PC-9 (cell line): ENCODE measurements at regions not wholly inside any gene's neighbourhood (a gene's known extent, or its start where the extent isn't known, plus 50 kb on each side); places are given as distances from the start of the nearest gene placed in this dataset.

Experiments
- BruUV-seq: library from RNA; stranded (reverse); fragments of 400-500 nt; replicated peaks from 2 replicates; lab custom pipeline; 2021; lab: Mats Ljungman, UMichigan
- CTCF ChIA-PET: fragments of 300-600 bp; sonication (Branson Sonifier 250); formaldehyde crosslinking; loops from one replicate; lab custom pipeline; 2022; ENCODE audit warnings: antibody characterized with exemption; lab: Charles Lee
- POLR2A ChIA-PET: fragments of 300-600 bp; sonication (Branson Sonifier 250); formaldehyde crosslinking; loops from one replicate; lab custom pipeline; 2022; ENCODE audit warnings: antibody characterized with exemption; ENCODE audit not compliant: unreplicated experiment; lab: Charles Lee
- DNase-seq, 2 experiments: peaks; one replicate each; pipeline versions ENCODE4 v3.0.0 to v3.0.0-alpha.2; 2015 to 2022; ENCODE audit warnings: mixed read lengths in 1 of 2
- H2AFZ ChIP-seq: fragments of 200-600 bp; sonication (generic); 2 replicates; pipeline ENCODE4 v1.8.1; 2017; ENCODE audit warnings: antibody characterized with exemption
- H3F3A ChIP-seq: fragments of 200-600 bp; sonication (generic); 2 replicates; pipeline ENCODE4 v1.8.1; 2017; ENCODE audit warnings: antibody characterized with exemption, mild to moderate bottlenecking, low read depth; ENCODE audit not compliant: insufficient read depth
- H3K27ac ChIP-seq: fragments of 200-600 bp; sonication (generic); 2 replicates; pipeline ENCODE4 v1.6.1; 2016; ENCODE audit warnings: mixed run types
- H3K27me3 ChIP-seq: fragments of 200-600 bp; sonication (generic); 2 replicates; pipeline ENCODE4 v1.6.1; 2016; ENCODE audit warnings: low read depth, mixed run types; ENCODE audit not compliant: insufficient read depth
- H3K36me3 ChIP-seq: fragments of 200-600 bp; sonication (generic); 2 replicates; pipeline ENCODE4 v1.6.1; 2016; ENCODE audit warnings: low read depth, mixed run types
- H3K4me1 ChIP-seq: fragments of 200-600 bp; sonication (generic); replicated peaks from 2 replicates; pipeline ENCODE4 v1.6.1; 2016; ENCODE audit warnings: mixed run types; ENCODE audit not compliant: insufficient read depth
- H3K4me2 ChIP-seq: fragments of 200-600 bp; sonication (generic); 2 replicates; pipeline ENCODE4 v1.6.1; 2017; ENCODE audit warnings: mixed run types
- H3K4me3 ChIP-seq: fragments of 200-600 bp; sonication (generic); 2 replicates; pipeline ENCODE4 v1.6.1; 2016; ENCODE audit warnings: mixed run types
- H3K79me2 ChIP-seq: fragments of 200-600 bp; sonication (generic); 2 replicates; pipeline ENCODE4 v1.6.1; 2017; ENCODE audit warnings: low read depth, mixed run types
- H3K9me2 ChIP-seq: fragments of 200-600 bp; sonication (generic); 2 replicates; pipeline ENCODE4 v1.8.1; 2017; ENCODE audit warnings: mild to moderate bottlenecking; ENCODE audit not compliant: insufficient read depth
- H3K9me3 ChIP-seq: fragments of 200-600 bp; sonication (generic); 2 replicates; pipeline ENCODE4 v1.8.1; 2016; ENCODE audit warnings: low read depth; ENCODE audit not compliant: insufficient read depth
- H4K20me1 ChIP-seq: fragments of 200-600 bp; sonication (generic); 2 replicates; pipeline ENCODE4 v1.8.1; 2017; ENCODE audit not compliant: insufficient read depth
- EZH2 ChIP-seq: fragments of 200-600 bp; sonication (generic); IDR thresholded peaks from 2 replicates; pipeline ENCODE4 v1.8.0; 2017; ENCODE audit warnings: antibody characterized with exemption, low read depth
- intact Hi-C: fragments of 100-400 bp; cut with micrococcal nuclease; formaldehyde crosslinking; loops from one replicate; pipeline ENCODE4 v1.10.0; 2022; ENCODE audit not compliant: unreplicated experiment
- TF ChIP-seq, protein P1 (sequence below): fragments of 200-600 bp; sonication (generic); conservative IDR thresholded peaks from 2 replicates; pipeline ENCODE4 v1.6.1; 2017; ENCODE audit warnings: mixed run types, antibody characterized with exemption, mild to moderate bottlenecking, moderate library complexity

DNA sequence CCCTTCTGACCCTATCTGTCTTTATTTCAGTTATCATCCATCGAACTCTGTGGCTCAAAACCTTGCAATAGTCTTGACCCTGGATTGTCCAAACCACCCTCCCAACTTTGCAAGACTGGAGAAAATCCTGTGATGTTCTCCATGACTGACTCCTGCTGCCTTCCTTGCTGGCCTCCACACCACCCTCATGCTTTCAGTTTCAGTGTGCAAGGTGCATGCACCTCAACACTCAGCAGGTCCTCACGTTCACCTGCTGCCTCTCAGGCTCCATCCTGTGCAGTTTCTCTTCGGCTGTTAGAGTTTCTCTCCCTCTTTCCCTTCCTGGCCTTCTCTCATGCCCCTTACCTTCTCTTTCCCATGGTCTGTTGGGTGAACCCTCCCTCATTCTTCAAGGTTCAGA lies 59.4 kb upstream of the ASIC2 start:
- no TSS peak for BruUV-seq
- POLR2A ChIA-PET, result no interaction called here
- no peaks in the 10 kb centered on the region for H3K9me2 ChIP-seq

DNA sequence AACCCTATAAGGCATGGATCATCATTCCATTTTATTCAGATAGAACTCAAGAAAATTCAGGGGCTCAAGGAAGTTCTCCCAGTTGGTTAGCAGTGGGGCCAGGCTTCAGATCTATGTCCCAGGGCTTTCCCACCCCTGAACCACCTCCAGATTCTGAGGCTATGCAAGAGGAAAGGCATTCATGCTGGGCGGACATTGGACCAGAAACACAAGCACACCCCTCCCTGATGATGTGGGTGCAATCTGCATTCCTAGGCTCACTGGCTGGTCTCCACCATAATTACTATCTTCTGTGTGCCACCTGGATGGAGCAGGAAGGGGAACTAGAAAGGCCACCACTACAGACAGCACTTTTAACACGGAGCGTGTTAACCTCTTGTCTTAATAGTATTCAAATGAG lies 63.2 kb upstream of the ASIC2 start:
- CTCF ChIA-PET, result no interaction called here
- H3K4me3 ChIP-seq, result no peak overlapping the region
- H3K27me3 ChIP-seq, result no peaks in the 10 kb centered on the region
- H3K36me3 ChIP-seq, result no peaks in the 10 kb centered on the region
- no peak for DNase-seq
- intact Hi-C loops, result no loop called here
- H3K79me2 ChIP-seq, result no peaks in the 10 kb centered on the region
- H3K4me1 ChIP-seq, result no peaks in the 10 kb centered on the region
- H3K27ac ChIP-seq, result no peak overlapping the region
- H3F3A ChIP-seq, result no peaks in the 10 kb centered on the region
- H3K9me3 ChIP-seq, result no peaks in the 10 kb centered on the region
- no TSS peak for BruUV-seq
- H2AFZ ChIP-seq, result no peak overlapping the region
- POLR2A ChIA-PET, result interaction anchor here (0.6 kb wide), 1 partner anchor 71 kb away, joined by 6 read pairs; no protein-coding TSS in a partner anchor
- no peak for TF ChIP-seq EZH2
- TF ChIP-seq, protein P1, sequence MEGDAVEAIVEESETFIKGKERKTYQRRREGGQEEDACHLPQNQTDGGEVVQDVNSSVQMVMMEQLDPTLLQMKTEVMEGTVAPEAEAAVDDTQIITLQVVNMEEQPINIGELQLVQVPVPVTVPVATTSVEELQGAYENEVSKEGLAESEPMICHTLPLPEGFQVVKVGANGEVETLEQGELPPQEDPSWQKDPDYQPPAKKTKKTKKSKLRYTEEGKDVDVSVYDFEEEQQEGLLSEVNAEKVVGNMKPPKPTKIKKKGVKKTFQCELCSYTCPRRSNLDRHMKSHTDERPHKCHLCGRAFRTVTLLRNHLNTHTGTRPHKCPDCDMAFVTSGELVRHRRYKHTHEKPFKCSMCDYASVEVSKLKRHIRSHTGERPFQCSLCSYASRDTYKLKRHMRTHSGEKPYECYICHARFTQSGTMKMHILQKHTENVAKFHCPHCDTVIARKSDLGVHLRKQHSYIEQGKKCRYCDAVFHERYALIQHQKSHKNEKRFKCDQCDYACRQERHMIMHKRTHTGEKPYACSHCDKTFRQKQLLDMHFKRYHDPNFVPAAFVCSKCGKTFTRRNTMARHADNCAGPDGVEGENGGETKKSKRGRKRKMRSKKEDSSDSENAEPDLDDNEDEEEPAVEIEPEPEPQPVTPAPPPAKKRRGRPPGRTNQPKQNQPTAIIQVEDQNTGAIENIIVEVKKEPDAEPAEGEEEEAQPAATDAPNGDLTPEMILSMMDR, result no peak
- H3K4me2 ChIP-seq, result no peak overlapping the region
- H3K9me2 ChIP-seq, result no peaks in the 10 kb centered on the region
- no peaks in the 10 kb centered on the region for H4K20me1 ChIP-seq

More for the DNA sequence above, 59.4 kb upstream of the ASIC2 start:
- H3K79me2 ChIP-seq, result no peaks in the 10 kb centered on the region
- no peaks in the 10 kb centered on the region for H3F3A ChIP-seq
- no peak overlapping the region for H2AFZ ChIP-seq
- no peak overlapping the region for H3K4me3 ChIP-seq
- no peak for TF ChIP-seq EZH2
- TF ChIP-seq, protein P1, result no peak
- CTCF ChIA-PET, result no interaction called here
- DNase-seq, result no peak
- intact Hi-C loops, result no loop called here
- no peak overlapping the region for H3K27ac ChIP-seq
- peaks cover 17% of the 10 kb centered on the region; the same call in 1 of the 2 replicates for H3K27me3 ChIP-seq
- no peaks in the 10 kb centered on the region for H3K9me3 ChIP-seq
- H3K36me3 ChIP-seq, result no peaks in the 10 kb centered on the region
- no peak overlapping the region for H3K4me2 ChIP-seq
- H4K20me1 ChIP-seq, result no peaks in the 10 kb centered on the region
- H3K4me1 ChIP-seq, result no peaks in the 10 kb centered on the region

DNA sequence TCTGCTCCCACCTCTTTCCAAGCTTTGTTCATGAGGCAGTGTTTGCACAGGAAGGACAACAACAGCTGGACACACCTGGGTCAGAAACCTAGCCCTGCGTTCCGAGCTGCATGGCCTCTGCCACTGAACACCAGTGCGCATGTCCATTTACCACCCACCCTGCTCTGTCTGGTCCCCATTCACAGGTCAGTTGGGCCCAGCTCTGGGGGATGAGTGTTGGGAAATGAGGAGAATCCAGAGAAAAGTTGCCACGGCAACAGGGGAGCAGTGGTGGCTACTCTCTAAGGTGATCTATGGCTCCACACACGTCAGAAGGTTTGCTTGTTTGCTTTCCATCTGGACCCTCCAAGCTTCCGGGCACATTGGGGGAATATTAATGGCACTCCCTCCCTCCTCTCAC lies 70.4 kb upstream of the ASIC2 start:
- no peaks in the 10 kb centered on the region for H3K4me1 ChIP-seq
- H3K36me3 ChIP-seq, result no peaks in the 10 kb centered on the region
- H4K20me1 ChIP-seq, result no peaks in the 10 kb centered on the region
- no peak for DNase-seq
- ChIA-PET POLR2A (no interaction called here), CTCF (no interaction called here)
- intact Hi-C loops, result no loop called here
- BruUV-seq, result no TSS peak
- H3K4me3 ChIP-seq, result no peak overlapping the region
- no peak overlapping the region for H3K4me2 ChIP-seq
- H3K9me2 ChIP-seq, result no peaks in the 10 kb centered on the region
- TF ChIP-seq, protein P1, result no peak
- TF ChIP-seq EZH2, result no peak
- H3K9me3 ChIP-seq, result no peaks in the 10 kb centered on the region
- H3K27me3 ChIP-seq, result no peaks in the 10 kb centered on the region
- H3K79me2 ChIP-seq, result no peaks in the 10 kb centered on the region
- no peak overlapping the region for H2AFZ ChIP-seq
- no peak overlapping the region for H3K27ac ChIP-seq
- no peaks in the 10 kb centered on the region for H3F3A ChIP-seq
